Neural progenitor cell (in vitro differentiated cells): ENCODE measurements at regions not wholly inside any gene's neighbourhood (a gene's known extent, or its start where the extent isn't known, plus 50 kb on each side); places are given as distances from the start of the nearest gene placed in this dataset.

ENCODE experiments used
- DNase-seq: peaks from one replicate; pipeline ENCODE4 v3.0.0-alpha.2; 2016; ENCODE audit warnings: low spot score
- H2AFZ ChIP-seq: fragments of 200-600 bp; sonication (generic); replicated peaks from 2 replicates; pipeline ENCODE4 v1.6.1; 2016; ENCODE audit warnings: antibody characterized with exemption
- H3F3A ChIP-seq: fragments of 200-600 bp; sonication (generic); 2 replicates; pipeline ENCODE4 v1.6.1; 2016; ENCODE audit warnings: antibody characterized with exemption, low read depth
- H3K27ac ChIP-seq: fragments of 200-600 bp; sonication (generic); 2 replicates; pipeline ENCODE4 v1.5.1; 2016; ENCODE audit warnings: mild to moderate bottlenecking
- H3K27me3 ChIP-seq: fragments of 200-600 bp; sonication (generic); 2 replicates; pipeline ENCODE4 v1.6.1; 2016; ENCODE audit warnings: mild to moderate bottlenecking, moderate library complexity
- H3K36me3 ChIP-seq: fragments of 200-600 bp; sonication (generic); 2 replicates; pipeline ENCODE4 v1.5.1; 2016
- H3K4me1 ChIP-seq: fragments of 200-600 bp; sonication (generic); 2 replicates; pipeline ENCODE4 v1.6.1; 2016; ENCODE audit warnings: mixed run types
- H3K4me2 ChIP-seq: fragments of 200-600 bp; sonication (generic); 2 replicates; pipeline ENCODE4 v1.6.1; 2016
- H3K4me3 ChIP-seq: fragments of 200-600 bp; sonication (generic); 2 replicates; pipeline ENCODE4 v1.5.1; 2016
- H3K79me2 ChIP-seq: fragments of 200-600 bp; sonication (generic); 2 replicates; pipeline ENCODE4 v1.6.1; 2016; ENCODE audit warnings: low read depth
- H3K9ac ChIP-seq: fragments of 200-600 bp; sonication (generic); 2 replicates; pipeline ENCODE4 v1.6.1; 2016
- H3K9me3 ChIP-seq: fragments of 200-600 bp; sonication (generic); 2 replicates; pipeline ENCODE4 v1.5.1; 2016; ENCODE audit warnings: low read depth
- H4K20me1 ChIP-seq: fragments of 200-600 bp; sonication (generic); 2 replicates; pipeline ENCODE4 v1.6.1; 2016; ENCODE audit warnings: low read depth
- H3K27ac Mint-ChIP-seq: 3 replicates; pipeline ENCODE4 v1.8.0; 2021; ENCODE audit warnings: mixed read lengths
- H3K27me3 Mint-ChIP-seq: 2 replicates; pipeline ENCODE4 v1.8.0; 2022; ENCODE audit warnings: low read depth, mild to moderate bottlenecking, inconsistent platforms, moderate library complexity, mixed read lengths; ENCODE audit not compliant: insufficient read depth
- H3K36me3 Mint-ChIP-seq: 3 replicates; pipeline ENCODE4 v1.8.0; 2021; ENCODE audit warnings: mixed read lengths
- H3K4me1 Mint-ChIP-seq: 3 replicates; pipeline ENCODE4 v1.8.0; 2021; ENCODE audit warnings: mixed read lengths
- H3K4me3 Mint-ChIP-seq: 3 replicates; pipeline ENCODE4 v1.8.0; 2021; ENCODE audit warnings: mild to moderate bottlenecking, moderate library complexity, mixed read lengths
- H3K9me3 Mint-ChIP-seq: 3 replicates; pipeline ENCODE4 v1.8.0; 2020; ENCODE audit warnings: mixed read lengths
- EZH2 ChIP-seq: fragments of 200-600 bp; sonication (generic); IDR thresholded peaks from 2 replicates; pipeline ENCODE4 v1.6.1; 2017; ENCODE audit warnings: antibody characterized with exemption, mild to moderate bottlenecking, moderate library complexity
- EZH2phosphoT487 ChIP-seq: fragments of 200-600 bp; sonication (generic); IDR thresholded peaks from 2 replicates; pipeline ENCODE4 v1.6.1; 2017; ENCODE audit warnings: antibody characterized with exemption
- TF ChIP-seq, protein P1 (sequence below): fragments of 200-600 bp; sonication (generic); IDR thresholded peaks from 2 replicates; pipeline ENCODE4 v1.5.1; 2017; ENCODE audit warnings: antibody characterized with exemption, mild to moderate bottlenecking

- Histone ChIP-seq H3K9ac (no peak overlapping the region), H4K20me1 (no peaks in the 10 kb centered on the region), H3K4me2 (no peak overlapping the region), H3K4me1 (no peaks in the 10 kb centered on the region), H3F3A (no peaks in the 10 kb centered on the region), H2AFZ (no peak overlapping the region), H3K27me3 (no peaks in the 10 kb centered on the region), H3K79me2 (no peaks in the 10 kb centered on the region), H3K9me3 (no peaks in the 10 kb centered on the region), H3K27ac (no peak overlapping the region), H3K36me3 (no peaks in the 10 kb centered on the region), H3K4me3 (no peak overlapping the region)
- Mint-ChIP-seq H3K4me1 (peaks cover 5% of the 10 kb centered on the region), H3K27ac (no peak overlapping the region), H3K4me3 (no peak overlapping the region), H3K36me3 (no peaks in the 10 kb centered on the region), H3K27me3 (no peaks in the 10 kb centered on the region), H3K9me3 (no peaks in the 10 kb centered on the region)
- DNase-seq, result no peak
- TF ChIP-seq EZH2, result no peak
- TF ChIP-seq EZH2phosphoT487, result no peak
- TF ChIP-seq, protein P1, sequence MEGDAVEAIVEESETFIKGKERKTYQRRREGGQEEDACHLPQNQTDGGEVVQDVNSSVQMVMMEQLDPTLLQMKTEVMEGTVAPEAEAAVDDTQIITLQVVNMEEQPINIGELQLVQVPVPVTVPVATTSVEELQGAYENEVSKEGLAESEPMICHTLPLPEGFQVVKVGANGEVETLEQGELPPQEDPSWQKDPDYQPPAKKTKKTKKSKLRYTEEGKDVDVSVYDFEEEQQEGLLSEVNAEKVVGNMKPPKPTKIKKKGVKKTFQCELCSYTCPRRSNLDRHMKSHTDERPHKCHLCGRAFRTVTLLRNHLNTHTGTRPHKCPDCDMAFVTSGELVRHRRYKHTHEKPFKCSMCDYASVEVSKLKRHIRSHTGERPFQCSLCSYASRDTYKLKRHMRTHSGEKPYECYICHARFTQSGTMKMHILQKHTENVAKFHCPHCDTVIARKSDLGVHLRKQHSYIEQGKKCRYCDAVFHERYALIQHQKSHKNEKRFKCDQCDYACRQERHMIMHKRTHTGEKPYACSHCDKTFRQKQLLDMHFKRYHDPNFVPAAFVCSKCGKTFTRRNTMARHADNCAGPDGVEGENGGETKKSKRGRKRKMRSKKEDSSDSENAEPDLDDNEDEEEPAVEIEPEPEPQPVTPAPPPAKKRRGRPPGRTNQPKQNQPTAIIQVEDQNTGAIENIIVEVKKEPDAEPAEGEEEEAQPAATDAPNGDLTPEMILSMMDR, result no peak
These were observed 368.1 kb upstream of the HNRNPA3 start for GRCh38 chr2:176844461-176844860.

DNA sequence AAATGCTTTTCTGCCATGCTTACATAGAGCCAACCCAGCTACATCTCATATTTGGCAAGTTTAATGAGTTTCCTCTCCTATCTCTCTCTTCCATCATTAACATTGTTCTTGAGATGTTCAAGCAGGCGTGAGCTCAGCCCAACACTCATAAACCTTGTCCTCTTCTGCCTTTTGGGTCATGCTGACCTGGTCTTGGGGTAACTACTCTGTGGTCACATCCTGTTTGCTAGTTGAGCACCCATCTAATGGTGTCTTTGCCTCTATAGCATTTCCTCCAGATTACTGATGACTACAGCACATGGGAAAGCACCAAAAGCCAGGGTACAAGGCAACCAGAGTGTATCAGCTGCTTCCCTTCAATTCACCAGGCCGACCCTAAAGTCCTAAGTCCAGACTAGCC is 366.9 kb upstream of the HNRNPA3 start:
- H3F3A ChIP-seq, result no peaks in the 10 kb centered on the region
- H2AFZ ChIP-seq, result no peak overlapping the region
- no peaks in the 10 kb centered on the region for H3K4me1 ChIP-seq
- H3K4me3 ChIP-seq, result no peak overlapping the region
- no peak overlapping the region for H3K9ac ChIP-seq
- Mint-ChIP-seq H3K36me3 (no peaks in the 10 kb centered on the region), H3K27ac (no peak overlapping the region), H3K4me3 (no peak overlapping the region), H3K4me1 (peaks cover 5% of the 10 kb centered on the region), H3K27me3 (no peaks in the 10 kb centered on the region), H3K9me3 (no peaks in the 10 kb centered on the region)
- H3K27me3 ChIP-seq, result no peaks in the 10 kb centered on the region
- DNase-seq, result no peak
- no peaks in the 10 kb centered on the region for H3K79me2 ChIP-seq
- TF ChIP-seq, protein P1, result no peak
- no peak for TF ChIP-seq EZH2phosphoT487
- TF ChIP-seq EZH2, result no peak
- no peaks in the 10 kb centered on the region for H3K36me3 ChIP-seq
- no peak overlapping the region for H3K4me2 ChIP-seq
- no peak overlapping the region for H3K27ac ChIP-seq
- no peaks in the 10 kb centered on the region for H4K20me1 ChIP-seq
- H3K9me3 ChIP-seq, result no peaks in the 10 kb centered on the region

DNA sequence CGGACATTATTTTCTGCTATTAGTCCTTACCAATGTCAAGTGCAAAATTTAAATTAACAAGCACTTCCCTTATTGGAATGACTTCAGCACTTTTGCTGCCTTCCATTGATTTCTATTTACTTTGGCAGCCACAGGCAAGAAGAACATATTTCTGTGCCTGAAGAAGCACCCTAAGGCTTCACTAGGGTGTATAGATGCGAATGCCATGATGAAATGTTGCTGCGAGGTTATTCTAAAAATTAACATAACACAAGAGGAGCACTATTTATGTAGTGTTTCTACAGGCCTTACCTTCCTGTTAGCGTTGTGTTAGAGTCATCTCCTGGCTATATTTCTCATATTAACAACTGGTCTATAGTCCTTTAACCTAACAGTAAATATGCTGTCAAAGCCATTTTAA is 365.0 kb upstream of the HNRNPA3 start:
- H3K9ac ChIP-seq, result no peak overlapping the region
- no peak overlapping the region for H3K27ac ChIP-seq
- no peak overlapping the region for H3K4me2 ChIP-seq
- H3K4me1 ChIP-seq, result no peaks in the 10 kb centered on the region
- H3K4me3 Mint-ChIP-seq, result no peak overlapping the region
- H3K36me3 Mint-ChIP-seq, result no peaks in the 10 kb centered on the region
- no peaks in the 10 kb centered on the region for H3K27me3 ChIP-seq
- peaks cover 5% of the 10 kb centered on the region for H3K4me1 Mint-ChIP-seq
- H2AFZ ChIP-seq, result no peak overlapping the region
- H3F3A ChIP-seq, result no peaks in the 10 kb centered on the region
- H3K79me2 ChIP-seq, result no peaks in the 10 kb centered on the region
- H3K27me3 Mint-ChIP-seq, result no peaks in the 10 kb centered on the region
- H3K36me3 ChIP-seq, result no peaks in the 10 kb centered on the region
- no peaks in the 10 kb centered on the region for H4K20me1 ChIP-seq
- TF ChIP-seq, protein P1, result no peak
- TF ChIP-seq EZH2phosphoT487 (no peak), EZH2 (no peak)
- no peaks in the 10 kb centered on the region for H3K9me3 Mint-ChIP-seq
- DNase-seq, result no peak
- no peak overlapping the region for H3K27ac Mint-ChIP-seq
- no peaks in the 10 kb centered on the region for H3K9me3 ChIP-seq
- no peak overlapping the region for H3K4me3 ChIP-seq

- Histone ChIP-seq H3K79me2 (no peaks in the 10 kb centered on the region), H3K27me3 (no peaks in the 10 kb centered on the region), H3F3A (no peaks in the 10 kb centered on the region), H3K9ac (no peak overlapping the region), H3K9me3 (no peaks in the 10 kb centered on the region), H2AFZ (no peak overlapping the region), H3K4me3 (no peak overlapping the region), H3K27ac (no peak overlapping the region), H4K20me1 (no peaks in the 10 kb centered on the region), H3K4me2 (no peak overlapping the region), H3K36me3 (no peaks in the 10 kb centered on the region), H3K4me1 (no peaks in the 10 kb centered on the region)
- no peak for TF ChIP-seq EZH2phosphoT487
- TF ChIP-seq, protein P1, result no peak
- TF ChIP-seq EZH2, result no peak
- H3K4me3 Mint-ChIP-seq, result no peak overlapping the region
- H3K36me3 Mint-ChIP-seq, result no peaks in the 10 kb centered on the region
- H3K27me3 Mint-ChIP-seq, result no peaks in the 10 kb centered on the region
- H3K27ac Mint-ChIP-seq, result no peak overlapping the region
- H3K9me3 Mint-ChIP-seq, result no peaks in the 10 kb centered on the region
- DNase-seq, result no peak
- H3K4me1 Mint-ChIP-seq, result peaks cover 5% of the 10 kb centered on the region
These were observed 363.8 kb upstream of the HNRNPA3 start for GRCh38 chr2:176848844-176849243.
